Astrocyte (in vitro differentiated cells and primary cell): ENCODE measurements at regions not wholly inside any gene's neighbourhood (a gene's known extent, or its start where the extent isn't known, plus 50 kb on each side); places are given as distances from the start of the nearest gene placed in this dataset.

Experiments
- DNase-seq: peaks from one replicate; pipeline ENCODE4 v3.0.0-alpha.2; 2010; ENCODE audit warnings: low read depth
- FAIRE-seq: peaks from 2 replicates; lab custom pipeline; 2011; peaks lifted over from hg19 to GRCh38; lab: Jason Lieb, UNC
- H2AFZ ChIP-seq: 2 replicates; pipeline ENCODE4 v1.6.0; 2012; ENCODE audit warnings: low read depth, low read length, inconsistent platforms
- H3K27ac ChIP-seq: 2 replicates; pipeline ENCODE4 v1.5.1; 2011; ENCODE audit warnings: low read depth, low read length, inconsistent platforms
- H3K27me3 ChIP-seq: 2 replicates; pipeline ENCODE4 v1.6.0; 2011; ENCODE audit warnings: low read length, inconsistent platforms; ENCODE audit not compliant: insufficient read depth
- H3K36me3 ChIP-seq: 2 replicates; pipeline ENCODE4 v1.5.1; 2011; ENCODE audit warnings: low read length, inconsistent platforms; ENCODE audit not compliant: insufficient read depth
- H3K4me1 ChIP-seq: 2 replicates; pipeline ENCODE4 v1.5.1; 2011; ENCODE audit warnings: low read length, inconsistent platforms; ENCODE audit not compliant: insufficient read depth
- H3K4me2 ChIP-seq: 2 replicates; pipeline ENCODE4 v1.6.0; 2012; ENCODE audit warnings: low read length, inconsistent platforms
- H3K4me3 ChIP-seq: 2 replicates; pipeline ENCODE4 v1.5.1; 2011; ENCODE audit warnings: low read depth, mild to moderate bottlenecking, low read length, inconsistent platforms; ENCODE audit not compliant: insufficient read depth
- H3K79me2 ChIP-seq: 2 replicates; pipeline ENCODE4 v1.6.0; 2012; ENCODE audit warnings: mild to moderate bottlenecking, low read length, inconsistent platforms; ENCODE audit not compliant: insufficient read depth
- H3K9ac ChIP-seq: 2 replicates; pipeline ENCODE4 v1.6.0; 2012; ENCODE audit warnings: mild to moderate bottlenecking, low read length, inconsistent platforms
- H3K9me3 ChIP-seq: 2 replicates; pipeline ENCODE4 v1.5.1; 2012; ENCODE audit warnings: low read depth, mild to moderate bottlenecking, low read length, inconsistent platforms; ENCODE audit not compliant: insufficient read depth
- H4K20me1 ChIP-seq: 2 replicates; pipeline ENCODE4 v1.6.0; 2012; ENCODE audit warnings: low read length, inconsistent platforms; ENCODE audit not compliant: insufficient read depth
- H3K27ac Mint-ChIP-seq: one replicate; pipeline ENCODE4 v1.8.0; 2021; ENCODE audit warnings: mild to moderate bottlenecking, mixed read lengths; ENCODE audit not compliant: unreplicated experiment
- H3K27me3 Mint-ChIP-seq: one replicate; pipeline ENCODE4 v1.8.0; 2021; ENCODE audit warnings: low read depth, mixed read lengths; ENCODE audit not compliant: unreplicated experiment
- H3K36me3 Mint-ChIP-seq: one replicate; pipeline ENCODE4 v1.8.0; 2021; ENCODE audit warnings: low read depth, mixed read lengths; ENCODE audit not compliant: unreplicated experiment
- H3K4me1 Mint-ChIP-seq: one replicate; pipeline ENCODE4 v1.8.0; 2021; ENCODE audit warnings: low read depth, mixed read lengths; ENCODE audit not compliant: unreplicated experiment
- H3K4me3 Mint-ChIP-seq: one replicate; pipeline ENCODE4 v1.8.0; 2021; ENCODE audit warnings: mild to moderate bottlenecking, moderate library complexity, mixed read lengths; ENCODE audit not compliant: unreplicated experiment
- H3K9me3 Mint-ChIP-seq: one replicate; pipeline ENCODE4 v1.8.0; 2021; ENCODE audit warnings: mild to moderate bottlenecking, mixed read lengths; ENCODE audit not compliant: unreplicated experiment
- EZH2 ChIP-seq: IDR thresholded peaks from 2 replicates; pipeline ENCODE4 v1.6.1; 2012; ENCODE audit warnings: mild to moderate bottlenecking, low read length, inconsistent platforms; ENCODE audit not compliant: insufficient read depth
- TF ChIP-seq, protein P1 (sequence below): IDR thresholded peaks from 2 replicates; pipeline ENCODE4 v1.5.1; 2011; ENCODE audit warnings: low read depth, mild to moderate bottlenecking, inconsistent platforms, low read length, moderate library complexity; ENCODE audit not compliant: insufficient read depth

DNA sequence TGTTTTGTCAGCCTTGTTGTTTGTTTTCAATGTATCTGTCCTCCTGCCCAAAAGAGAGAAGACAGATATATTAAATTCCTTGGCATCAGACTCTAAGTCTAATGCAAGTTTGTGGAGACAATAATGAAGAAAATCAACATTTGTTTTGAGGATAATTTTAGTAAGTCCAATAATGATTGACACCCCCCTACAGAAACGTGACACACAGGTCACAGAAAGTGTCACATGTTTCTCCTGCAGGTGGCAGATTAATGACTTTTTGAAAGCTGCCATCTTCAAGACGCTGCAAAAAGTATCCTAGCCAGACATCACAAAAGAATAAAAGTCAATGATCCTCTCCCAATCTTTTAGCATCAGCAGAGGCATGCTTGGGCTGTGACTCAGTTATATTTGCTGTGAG, 378.8 kb upstream of the TMPO start:
- Mint-ChIP-seq H3K27me3 (no peaks in the 10 kb centered on the region), H3K36me3 (no peaks in the 10 kb centered on the region), H3K9me3 (no peaks in the 10 kb centered on the region), H3K4me3 (no peak overlapping the region), H3K4me1 (no peaks in the 10 kb centered on the region), H3K27ac (no peak overlapping the region)
- Histone ChIP-seq H3K9me3 (no peaks in the 10 kb centered on the region), H3K4me2 (no peak overlapping the region), H3K27me3 (no peaks in the 10 kb centered on the region), H3K79me2 (no peaks in the 10 kb centered on the region), H3K27ac (no peak overlapping the region), H3K36me3 (no peaks in the 10 kb centered on the region), H2AFZ (no peak overlapping the region), H3K9ac (no peak overlapping the region), H3K4me1 (no peaks in the 10 kb centered on the region), H4K20me1 (no peaks in the 10 kb centered on the region), H3K4me3 (no peak overlapping the region)
- TF ChIP-seq, protein P1, sequence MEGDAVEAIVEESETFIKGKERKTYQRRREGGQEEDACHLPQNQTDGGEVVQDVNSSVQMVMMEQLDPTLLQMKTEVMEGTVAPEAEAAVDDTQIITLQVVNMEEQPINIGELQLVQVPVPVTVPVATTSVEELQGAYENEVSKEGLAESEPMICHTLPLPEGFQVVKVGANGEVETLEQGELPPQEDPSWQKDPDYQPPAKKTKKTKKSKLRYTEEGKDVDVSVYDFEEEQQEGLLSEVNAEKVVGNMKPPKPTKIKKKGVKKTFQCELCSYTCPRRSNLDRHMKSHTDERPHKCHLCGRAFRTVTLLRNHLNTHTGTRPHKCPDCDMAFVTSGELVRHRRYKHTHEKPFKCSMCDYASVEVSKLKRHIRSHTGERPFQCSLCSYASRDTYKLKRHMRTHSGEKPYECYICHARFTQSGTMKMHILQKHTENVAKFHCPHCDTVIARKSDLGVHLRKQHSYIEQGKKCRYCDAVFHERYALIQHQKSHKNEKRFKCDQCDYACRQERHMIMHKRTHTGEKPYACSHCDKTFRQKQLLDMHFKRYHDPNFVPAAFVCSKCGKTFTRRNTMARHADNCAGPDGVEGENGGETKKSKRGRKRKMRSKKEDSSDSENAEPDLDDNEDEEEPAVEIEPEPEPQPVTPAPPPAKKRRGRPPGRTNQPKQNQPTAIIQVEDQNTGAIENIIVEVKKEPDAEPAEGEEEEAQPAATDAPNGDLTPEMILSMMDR: no peak
- TF ChIP-seq EZH2: no peak
- no peak for FAIRE-seq
- DNase-seq: no peak

DNA sequence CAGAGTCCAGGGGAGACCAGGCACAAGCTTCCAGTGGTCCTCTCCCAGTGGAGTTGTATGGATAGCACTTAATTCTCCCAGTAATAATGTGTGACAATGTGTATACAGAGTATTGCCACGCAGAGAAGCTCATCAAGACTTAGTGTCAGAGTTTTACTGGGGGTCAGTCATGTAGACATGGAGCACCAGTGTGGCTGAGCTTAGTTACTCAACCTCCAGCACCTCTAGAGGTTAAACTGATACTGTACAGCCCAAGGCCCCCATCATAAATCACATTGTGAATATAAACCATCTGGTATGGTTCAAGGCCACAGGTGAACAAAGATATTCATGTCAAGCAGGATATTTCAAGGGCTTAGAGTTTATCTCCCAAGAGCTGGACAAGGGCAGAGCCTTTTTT, 378.1 kb upstream of the TMPO start:
- no peak for TF ChIP-seq EZH2
- TF ChIP-seq, protein P1: no peak
- no peaks in the 10 kb centered on the region for H3K4me1 Mint-ChIP-seq
- H3K4me2 ChIP-seq: no peak overlapping the region
- no peak overlapping the region for H3K4me3 Mint-ChIP-seq
- no peaks in the 10 kb centered on the region for H3K36me3 Mint-ChIP-seq
- H4K20me1 ChIP-seq: no peaks in the 10 kb centered on the region
- H3K4me3 ChIP-seq: no peak overlapping the region
- peaks cover 1% of the 10 kb centered on the region for H3K9me3 Mint-ChIP-seq
- H3K79me2 ChIP-seq: no peaks in the 10 kb centered on the region
- H3K27me3 Mint-ChIP-seq: no peaks in the 10 kb centered on the region
- no peak overlapping the region for H3K27ac ChIP-seq
- FAIRE-seq: no peak
- DNase-seq: no peak
- no peaks in the 10 kb centered on the region for H3K36me3 ChIP-seq
- no peaks in the 10 kb centered on the region for H3K9me3 ChIP-seq
- H3K9ac ChIP-seq: no peak overlapping the region
- no peaks in the 10 kb centered on the region for H3K4me1 ChIP-seq
- no peak overlapping the region for H3K27ac Mint-ChIP-seq
- no peak overlapping the region for H2AFZ ChIP-seq
- no peaks in the 10 kb centered on the region for H3K27me3 ChIP-seq

DNA sequence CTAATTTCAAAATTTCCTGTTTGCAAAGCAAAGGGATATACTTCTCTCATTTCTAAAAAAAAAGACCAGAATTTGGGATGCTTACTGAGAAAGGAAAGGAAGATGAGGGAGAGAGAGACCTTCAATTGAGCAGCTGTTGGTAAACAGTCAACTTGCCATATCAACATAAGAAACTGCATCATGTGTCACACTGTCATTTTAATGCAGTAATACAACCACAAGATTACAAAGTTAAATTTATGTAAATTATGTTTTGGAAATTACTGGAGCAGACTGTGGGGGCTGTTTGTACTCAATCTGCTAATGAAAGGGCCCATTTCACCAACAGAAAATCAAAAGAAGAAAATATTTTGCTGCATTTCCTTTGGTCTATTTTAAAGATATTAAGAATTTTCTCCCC, 370.4 kb upstream of the TMPO start:
- H3K9me3 Mint-ChIP-seq: peaks cover 6% of the 10 kb centered on the region
- H3K4me1 Mint-ChIP-seq: peaks cover 4% of the 10 kb centered on the region
- Histone ChIP-seq H2AFZ (no peak overlapping the region), H3K9ac (no peak overlapping the region), H3K36me3 (no peaks in the 10 kb centered on the region), H3K27me3 (no peaks in the 10 kb centered on the region), H3K4me3 (no peak overlapping the region), H3K4me2 (no peak overlapping the region), H3K79me2 (no peaks in the 10 kb centered on the region), H4K20me1 (no peaks in the 10 kb centered on the region), H3K4me1 (no peaks in the 10 kb centered on the region), H3K9me3 (no peaks in the 10 kb centered on the region), H3K27ac (no peak overlapping the region)
- no peaks in the 10 kb centered on the region for H3K36me3 Mint-ChIP-seq
- no peak for FAIRE-seq
- no peaks in the 10 kb centered on the region for H3K27me3 Mint-ChIP-seq
- H3K27ac Mint-ChIP-seq: no peak overlapping the region
- H3K4me3 Mint-ChIP-seq: no peak overlapping the region
- no peak for DNase-seq
- no peak for TF ChIP-seq EZH2
- TF ChIP-seq, protein P1: no peak
